ENCODE measurements at regions not wholly inside any gene's neighbourhood (a gene's known extent, or its start where the extent isn't known, plus 50 kb on each side); places are given as distances from the start of the nearest gene placed in this dataset.

DNA sequence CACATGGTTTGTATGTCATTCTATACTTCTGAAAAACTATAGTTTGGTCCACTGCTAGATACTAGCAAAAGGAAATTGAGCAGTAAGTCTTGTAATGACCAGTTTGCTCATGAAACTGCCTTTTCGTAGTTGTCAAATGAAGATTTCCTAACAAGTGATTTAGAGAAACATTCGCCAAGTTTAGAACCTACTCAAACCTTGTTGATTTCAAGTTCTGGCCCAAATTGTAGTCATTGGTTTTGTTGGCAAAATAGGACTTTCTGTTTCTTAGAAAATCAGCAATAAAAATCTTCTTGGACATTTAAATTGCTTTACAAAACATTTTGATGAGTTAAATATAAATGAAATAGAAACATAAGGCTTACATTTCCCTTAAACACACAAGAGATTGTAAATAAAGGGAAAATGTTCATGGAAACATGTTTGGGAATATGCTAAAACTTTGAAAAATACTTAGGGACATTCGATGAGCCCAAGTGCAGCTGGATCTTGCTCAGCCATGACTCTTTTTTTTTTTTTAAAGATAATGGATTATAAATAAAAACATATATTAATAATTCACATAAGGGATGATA, 178.5 kb upstream of the LYPLAL1 start:
- no peak for TF ChIP-seq CTCF (IDR thresholded peaks at IDR 0.05; ENCODE audit: unreplicated experiment)
- Mint-ChIP-seq H3K27me3 (ENCODE audit: insufficient read depth, unreplicated experiment) (no peaks in the 10 kb centered on the region), H3K9me3 (ENCODE audit: unreplicated experiment) (no peaks in the 10 kb centered on the region), H3K27ac (ENCODE audit: low read depth, unreplicated experiment) (no peak overlapping the region), H3K4me3 (ENCODE audit: unreplicated experiment) (no peak overlapping the region), H3K4me1 (ENCODE audit: insufficient read depth, unreplicated experiment) (no peaks in the 10 kb centered on the region), H3K36me3 (ENCODE audit: insufficient read depth, unreplicated experiment) (no peaks in the 10 kb centered on the region)
- POLR2A ChIA-PET = no interaction called here
- CTCF ChIA-PET = interaction anchor here (0.6 kb wide), 3 partner anchors 86 to 786 kb away, joined by 3 read pairs; no protein-coding TSS in a partner anchor
- DNase-seq (ENCODE audit: unreplicated experiment) = no peak
- intact Hi-C loops (cut with micrococcal nuclease) = no loop called here
- BruUV-seq (replicated peaks) = no TSS peak

DNA sequence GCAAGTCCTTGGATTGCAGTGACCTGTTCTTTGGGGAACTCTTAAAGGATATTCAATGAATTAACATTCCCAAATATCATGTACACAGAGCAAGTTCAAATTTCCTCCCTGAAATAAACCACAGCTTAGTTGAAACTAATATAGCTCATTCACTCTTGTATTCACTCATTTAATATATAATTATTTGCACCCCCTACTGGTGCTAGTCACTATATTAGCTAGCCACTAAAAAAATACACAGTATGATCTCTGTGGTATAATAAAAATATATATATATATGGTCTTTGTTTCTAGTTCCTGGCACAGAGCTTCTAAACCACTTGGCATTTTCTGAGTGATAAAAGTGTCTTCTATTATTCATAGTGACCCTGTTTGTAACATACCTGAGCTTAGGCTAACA, 177.3 kb upstream of the LYPLAL1 start:
- ChIA-PET CTCF (interaction anchor here (0.5 to 1.6 kb wide), 28 partner anchors 9 to 821 kb away, joined by 3 to 10 read pairs (median 3); partner anchors contain the start of gene RRP15), POLR2A (interaction anchor here (0.6 kb wide), 1 partner anchor 24 kb away, joined by 4 read pairs; no protein-coding TSS in a partner anchor)
- H3K36me3 Mint-ChIP-seq (ENCODE audit: insufficient read depth, unreplicated experiment) = no peaks in the 10 kb centered on the region
- peak; percentile 38 for TF ChIP-seq CTCF (IDR thresholded peaks at IDR 0.05; ENCODE audit: unreplicated experiment)
- peak; percentile 37 for DNase-seq (ENCODE audit: unreplicated experiment)
- H3K27me3 Mint-ChIP-seq (ENCODE audit: insufficient read depth, unreplicated experiment) = no peaks in the 10 kb centered on the region
- no peaks in the 10 kb centered on the region for H3K9me3 Mint-ChIP-seq (ENCODE audit: unreplicated experiment)
- no peak overlapping the region for H3K4me3 Mint-ChIP-seq (ENCODE audit: unreplicated experiment)
- no peak overlapping the region for H3K27ac Mint-ChIP-seq (ENCODE audit: low read depth, unreplicated experiment)
- BruUV-seq (replicated peaks) = no TSS peak
- intact Hi-C loops (cut with micrococcal nuclease) = loop anchor here (1.0 kb wide), 1 partner anchor 649 kb away; no protein-coding TSS in a partner anchor
- H3K4me1 Mint-ChIP-seq (ENCODE audit: insufficient read depth, unreplicated experiment) = no peaks in the 10 kb centered on the region

GRCh38 chr1:219000005-219000404, 173.7 kb upstream of the LYPLAL1 start:
- TF ChIP-seq CTCF (IDR thresholded peaks at IDR 0.05; ENCODE audit: unreplicated experiment) = no peak
- Mint-ChIP-seq H3K36me3 (ENCODE audit: insufficient read depth, unreplicated experiment) (no peaks in the 10 kb centered on the region), H3K27me3 (ENCODE audit: insufficient read depth, unreplicated experiment) (no peaks in the 10 kb centered on the region), H3K4me1 (ENCODE audit: insufficient read depth, unreplicated experiment) (no peaks in the 10 kb centered on the region), H3K27ac (ENCODE audit: low read depth, unreplicated experiment) (no peak overlapping the region), H3K4me3 (ENCODE audit: unreplicated experiment) (no peak overlapping the region), H3K9me3 (ENCODE audit: unreplicated experiment) (peaks cover 7% of the 10 kb centered on the region)
- BruUV-seq (replicated peaks) = no TSS peak
- CTCF ChIA-PET = interaction anchor here (1.1 to 1.2 kb wide), 2 partner anchors 8 to 567 kb away, joined by 3 read pairs; no protein-coding TSS in a partner anchor
- POLR2A ChIA-PET = interaction anchor here (0.6 to 1.6 kb wide), 3 partner anchors 8 to 740 kb away, joined by 3 read pairs; no protein-coding TSS in a partner anchor
- intact Hi-C loops (cut with micrococcal nuclease) = no loop called here
- no peak for DNase-seq (ENCODE audit: unreplicated experiment)

DNA sequence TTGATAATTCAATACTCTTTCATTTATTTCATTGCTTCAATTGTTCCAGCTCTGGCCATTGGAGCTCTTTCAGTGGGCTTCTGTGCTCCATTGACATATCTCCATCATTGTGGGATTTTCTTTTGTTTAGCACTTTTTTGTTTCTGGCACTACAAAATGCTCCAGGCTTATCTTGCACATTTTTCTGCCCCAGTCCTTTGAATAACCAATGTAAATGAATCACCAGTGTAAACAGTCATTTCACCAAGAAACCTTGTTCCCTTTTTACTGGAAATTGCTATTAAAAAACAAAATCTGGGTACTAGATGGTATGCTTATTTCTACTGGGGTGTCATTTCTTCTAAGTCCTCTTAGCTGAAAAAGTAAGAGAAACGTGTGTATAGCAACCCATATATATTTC, 173.0 kb upstream of the LYPLAL1 start:
- H3K4me3 Mint-ChIP-seq (ENCODE audit: unreplicated experiment) = no peak overlapping the region
- DNase-seq (ENCODE audit: unreplicated experiment) = no peak
- peaks cover 13% of the 10 kb centered on the region for H3K9me3 Mint-ChIP-seq (ENCODE audit: unreplicated experiment)
- CTCF ChIA-PET = interaction anchor here (0.6 to 1.1 kb wide), 4 partner anchors 9 to 346 kb away, joined by 3 read pairs; no protein-coding TSS in a partner anchor
- intact Hi-C loops (cut with micrococcal nuclease) = no loop called here
- POLR2A ChIA-PET = interaction anchor here (0.6 to 1.6 kb wide), 2 partner anchors 13 to 741 kb away, joined by 3 read pairs; no protein-coding TSS in a partner anchor
- no peaks in the 10 kb centered on the region for H3K27me3 Mint-ChIP-seq (ENCODE audit: insufficient read depth, unreplicated experiment)
- no peak overlapping the region for H3K27ac Mint-ChIP-seq (ENCODE audit: low read depth, unreplicated experiment)
- BruUV-seq (replicated peaks) = no TSS peak
- no peaks in the 10 kb centered on the region for H3K36me3 Mint-ChIP-seq (ENCODE audit: insufficient read depth, unreplicated experiment)
- TF ChIP-seq CTCF (IDR thresholded peaks at IDR 0.05; ENCODE audit: unreplicated experiment) = no peak
- no peaks in the 10 kb centered on the region for H3K4me1 Mint-ChIP-seq (ENCODE audit: insufficient read depth, unreplicated experiment)
